ENCODE measurements at regions not wholly inside any gene's neighbourhood (a gene's known extent, or its start where the extent isn't known, plus 50 kb on each side); places are given as distances from the start of the nearest gene placed in this dataset.

DNA sequence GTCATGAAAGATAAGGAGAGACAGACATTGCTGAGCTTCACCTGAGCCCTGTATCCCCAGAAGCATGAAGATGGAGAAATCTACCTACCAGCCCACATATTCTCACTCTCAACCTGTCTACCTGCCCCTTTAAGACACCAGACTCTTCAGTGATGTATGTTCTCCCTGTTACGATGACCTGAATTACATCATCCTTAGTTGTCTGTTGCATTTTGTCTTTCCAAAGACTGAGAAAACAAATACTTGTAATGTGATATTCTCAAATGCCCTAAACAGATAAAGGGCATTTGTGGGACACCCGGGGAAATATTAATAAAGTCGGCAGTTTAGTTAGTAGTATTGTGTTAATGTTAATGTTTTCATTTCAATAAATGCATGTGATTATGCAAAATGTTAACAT is 305.8 kb upstream of the IGFBP3 start:
- no peaks in the 10 kb centered on the region for H3K4me1 Mint-ChIP-seq
- H2AFZ ChIP-seq (replicated peaks): no peak overlapping the region
- no peak for DNase-seq (ENCODE audit: low spot score)
- H3K4me3 ChIP-seq: no peak overlapping the region
- H3K27ac ChIP-seq: no peak overlapping the region
- H3K4me2 ChIP-seq: no peak overlapping the region
- H3K36me3 ChIP-seq: no peaks in the 10 kb centered on the region
- H3K9ac ChIP-seq: no peak overlapping the region
- H4K20me1 ChIP-seq (ENCODE audit: low read depth): no peaks in the 10 kb centered on the region
- no peaks in the 10 kb centered on the region for H3K27me3 Mint-ChIP-seq (ENCODE audit: insufficient read depth, low read depth)
- peaks cover 3% of the 10 kb centered on the region for H3K9me3 Mint-ChIP-seq
- H3K27me3 ChIP-seq: no peaks in the 10 kb centered on the region
- H3K36me3 Mint-ChIP-seq: no peaks in the 10 kb centered on the region
- no peaks in the 10 kb centered on the region for H3K4me1 ChIP-seq
- H3K9me3 ChIP-seq (ENCODE audit: low read depth): no peaks in the 10 kb centered on the region
- no peak overlapping the region for H3K4me3 Mint-ChIP-seq
- TF ChIP-seq EZH2 (IDR thresholded peaks at IDR 0.05) (no peak), EZH2phosphoT487 (IDR thresholded peaks at IDR 0.05) (no peak)
- TF ChIP-seq, protein P1, sequence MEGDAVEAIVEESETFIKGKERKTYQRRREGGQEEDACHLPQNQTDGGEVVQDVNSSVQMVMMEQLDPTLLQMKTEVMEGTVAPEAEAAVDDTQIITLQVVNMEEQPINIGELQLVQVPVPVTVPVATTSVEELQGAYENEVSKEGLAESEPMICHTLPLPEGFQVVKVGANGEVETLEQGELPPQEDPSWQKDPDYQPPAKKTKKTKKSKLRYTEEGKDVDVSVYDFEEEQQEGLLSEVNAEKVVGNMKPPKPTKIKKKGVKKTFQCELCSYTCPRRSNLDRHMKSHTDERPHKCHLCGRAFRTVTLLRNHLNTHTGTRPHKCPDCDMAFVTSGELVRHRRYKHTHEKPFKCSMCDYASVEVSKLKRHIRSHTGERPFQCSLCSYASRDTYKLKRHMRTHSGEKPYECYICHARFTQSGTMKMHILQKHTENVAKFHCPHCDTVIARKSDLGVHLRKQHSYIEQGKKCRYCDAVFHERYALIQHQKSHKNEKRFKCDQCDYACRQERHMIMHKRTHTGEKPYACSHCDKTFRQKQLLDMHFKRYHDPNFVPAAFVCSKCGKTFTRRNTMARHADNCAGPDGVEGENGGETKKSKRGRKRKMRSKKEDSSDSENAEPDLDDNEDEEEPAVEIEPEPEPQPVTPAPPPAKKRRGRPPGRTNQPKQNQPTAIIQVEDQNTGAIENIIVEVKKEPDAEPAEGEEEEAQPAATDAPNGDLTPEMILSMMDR (IDR thresholded peaks at IDR 0.05): no peak
- H3F3A ChIP-seq (ENCODE audit: low read depth): no peaks in the 10 kb centered on the region
- H3K79me2 ChIP-seq (ENCODE audit: low read depth): no peaks in the 10 kb centered on the region
- H3K27ac Mint-ChIP-seq: no peak overlapping the region

DNA sequence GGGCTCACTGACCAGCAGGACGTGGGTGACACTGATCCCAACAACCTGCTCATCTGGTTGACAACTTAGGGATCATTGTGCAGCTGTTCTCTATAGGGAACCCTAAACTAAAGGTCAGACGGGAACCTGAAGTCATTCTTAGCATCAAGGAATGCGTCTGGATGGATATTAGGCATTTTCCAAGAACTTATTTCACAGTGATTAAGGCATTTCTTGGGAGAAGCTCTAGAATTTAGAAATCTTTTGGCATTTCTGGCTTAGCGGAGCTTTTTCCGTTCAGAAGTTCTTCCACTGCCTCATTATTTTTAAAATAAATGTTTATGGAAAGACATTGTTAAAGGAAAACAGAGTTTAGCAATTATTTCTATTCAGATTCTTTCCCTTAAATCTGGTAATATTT is 303.3 kb upstream of the IGFBP3 start:
- no peaks in the 10 kb centered on the region for H3F3A ChIP-seq (ENCODE audit: low read depth)
- Mint-ChIP-seq H3K4me1 (no peaks in the 10 kb centered on the region), H3K9me3 (peaks cover 3% of the 10 kb centered on the region), H3K27ac (no peak overlapping the region), H3K27me3 (ENCODE audit: insufficient read depth, low read depth) (no peaks in the 10 kb centered on the region), H3K36me3 (no peaks in the 10 kb centered on the region), H3K4me3 (no peak overlapping the region)
- no peak overlapping the region for H3K4me2 ChIP-seq
- no peaks in the 10 kb centered on the region for H3K9me3 ChIP-seq (ENCODE audit: low read depth)
- H3K27me3 ChIP-seq: no peaks in the 10 kb centered on the region
- no peaks in the 10 kb centered on the region for H4K20me1 ChIP-seq (ENCODE audit: low read depth)
- no peaks in the 10 kb centered on the region for H3K79me2 ChIP-seq (ENCODE audit: low read depth)
- TF ChIP-seq EZH2 (IDR thresholded peaks at IDR 0.05) (no peak), EZH2phosphoT487 (IDR thresholded peaks at IDR 0.05) (no peak)
- TF ChIP-seq, protein P1 (IDR thresholded peaks at IDR 0.05): no peak
- no peaks in the 10 kb centered on the region for H3K4me1 ChIP-seq
- no peak overlapping the region for H3K9ac ChIP-seq
- H2AFZ ChIP-seq (replicated peaks): no peak overlapping the region
- no peak overlapping the region for H3K4me3 ChIP-seq
- no peak overlapping the region for H3K27ac ChIP-seq
- no peaks in the 10 kb centered on the region for H3K36me3 ChIP-seq
- no peak for DNase-seq (ENCODE audit: low spot score)

- Histone ChIP-seq H4K20me1 (ENCODE audit: low read depth) (no peaks in the 10 kb centered on the region), H3F3A (ENCODE audit: low read depth) (peaks cover 16% of the 10 kb centered on the region), H3K4me3 (no peak overlapping the region), H3K9me3 (ENCODE audit: low read depth) (no peaks in the 10 kb centered on the region), H3K79me2 (ENCODE audit: low read depth) (no peaks in the 10 kb centered on the region), H3K9ac (no peak overlapping the region), H3K36me3 (no peaks in the 10 kb centered on the region), H2AFZ (replicated peaks) (no peak overlapping the region), H3K4me2 (no peak overlapping the region), H3K4me1 (peaks cover 16% of the 10 kb centered on the region), H3K27me3 (no peaks in the 10 kb centered on the region), H3K27ac (no peak overlapping the region)
- Mint-ChIP-seq H3K27me3 (ENCODE audit: insufficient read depth, low read depth) (no peaks in the 10 kb centered on the region), H3K36me3 (no peaks in the 10 kb centered on the region), H3K4me3 (no peak overlapping the region), H3K27ac (no peak overlapping the region), H3K4me1 (peaks cover 10% of the 10 kb centered on the region), H3K9me3 (peaks cover 3% of the 10 kb centered on the region)
- TF ChIP-seq, protein P1 (IDR thresholded peaks at IDR 0.05): no peak
- TF ChIP-seq EZH2phosphoT487 (IDR thresholded peaks at IDR 0.05) (no peak), EZH2 (IDR thresholded peaks at IDR 0.05) (no peak)
- DNase-seq (ENCODE audit: low spot score): no peak
Measured at GRCh38 chr7:46220066-46220630, 299.1 kb upstream of the IGFBP3 start.
